ENCODE measurements at regions not wholly inside any gene's neighbourhood (a gene's known extent, or its start where the extent isn't known, plus 50 kb on each side); places are given as distances from the start of the nearest gene placed in this dataset.
"Not testable (repeated sequence)": the region's sequence is repeated elsewhere in the genome, so short reads cannot be mapped to it uniquely, and the experiment has no call there.

- not testable (repeated sequence) for TF ChIP-seq NR2C1 (IDR thresholded peaks at IDR 0.05); NR2C1 (tag; IDR thresholded peaks at IDR 0.05); U2AF2 (optimal IDR thresholded peaks at IDR 0.05; ENCODE audit: low read depth, low read length); PHTF2 (CRISPR knock-in tag; IDR thresholded peaks at IDR 0.05); ZBTB43 (CRISPR knock-in tag; IDR thresholded peaks at IDR 0.05); ELF1 (tag; IDR thresholded peaks at IDR 0.05); SMARCA4 (IDR thresholded peaks at IDR 0.05); TFAP4 (CRISPR knock-in tag; IDR thresholded peaks at IDR 0.05; ENCODE audit: borderline replicate concordance); GMEB1 (CRISPR knock-in tag; IDR thresholded peaks at IDR 0.05); ZNF639 (CRISPR knock-in tag; conservative IDR thresholded peaks at IDR 0.05 in 1 of 2, IDR thresholded peaks at IDR 0.05 in 1 of 2); TAF1 (IDR thresholded peaks at IDR 0.05; ENCODE audit: control insufficient read depth, extremely low read depth, insufficient read depth, low read length, severe bottlenecking); TGIF2 (CRISPR knock-in tag; IDR thresholded peaks at IDR 0.05)
These were observed 496.6 kb upstream of the RGS6 start for GRCh38 chr14:71435641-71436040.

All from K562 (cell line).